GM19023 (cell line): ENCODE measurements at regions not wholly inside any gene's neighbourhood (a gene's known extent, or its start where the extent isn't known, plus 50 kb on each side); places are given as distances from the start of the nearest gene placed in this dataset.
"Not testable (repeated sequence)": the region's sequence is repeated elsewhere in the genome, so short reads cannot be mapped to it uniquely, and the experiment has no call there.

ENCODE experiments used
- ATAC-seq: cut with Tn5 transposase; IDR thresholded peaks from one replicate; pipeline ENCODE4 v1.9.1; 2021; ENCODE audit warnings: mild to moderate bottlenecking, moderate library complexity; ENCODE audit not compliant: unreplicated experiment

- ATAC-seq = not testable (repeated sequence)
Observed at GRCh38 chr10:47711428-47711827, 52.0 kb downstream of the SYT15B start.

GRCh38 chr10:47710443-47710842, 52.9 kb downstream of the SYT15B start:
- not testable (repeated sequence) for ATAC-seq

- ATAC-seq = peak; percentile 96
Observed at GRCh38 chr10:47705698-47706414, 57.5 kb downstream of the SYT15B start.

- not testable (repeated sequence) for ATAC-seq
Observed at GRCh38 chr10:47701285-47701684, 62.1 kb downstream of the SYT15B start.

GRCh38 chr10:47699854-47700253, 63.5 kb downstream of the SYT15B start:
- not testable (repeated sequence) for ATAC-seq

GRCh38 chr10:47696170-47696569, 67.2 kb downstream of the SYT15B start:
- ATAC-seq = not testable (repeated sequence)

- ATAC-seq = not testable (repeated sequence)
Observed at GRCh38 chr10:47695149-47695548, 68.2 kb downstream of the SYT15B start.

GRCh38 chr10:47690304-47690703, 73.1 kb downstream of the SYT15B start:
- not testable (repeated sequence) for ATAC-seq

GRCh38 chr10:47683826-47684475, 79.4 kb downstream of the SYT15B start:
- not testable (repeated sequence) for ATAC-seq

GRCh38 chr10:47681638-47681990, 81.8 kb downstream of the SYT15B start:
- not testable (repeated sequence) for ATAC-seq

- ATAC-seq = not testable (repeated sequence)
Observed at GRCh38 chr10:47680848-47681637, 82.3 kb downstream of the SYT15B start.

GRCh38 chr10:47676102-47676501, 87.3 kb downstream of the SYT15B start:
- not testable (repeated sequence) for ATAC-seq

- ATAC-seq = not testable (repeated sequence)
Observed at GRCh38 chr10:47675577-47675976, 87.8 kb downstream of the SYT15B start.

GRCh38 chr10:47673128-47673527, 90.3 kb downstream of the SYT15B start:
- ATAC-seq = not testable (repeated sequence)

- not testable (repeated sequence) for ATAC-seq
Observed at GRCh38 chr10:47670857-47671256, 92.5 kb downstream of the SYT15B start.

GRCh38 chr10:47661955-47662577, 101.3 kb downstream of the SYT15B start:
- not testable (repeated sequence) for ATAC-seq

- not testable (repeated sequence) for ATAC-seq
Observed at GRCh38 chr10:47656732-47657131, 106.7 kb downstream of the SYT15B start.

- ATAC-seq = not testable (repeated sequence)
Observed at GRCh38 chr10:47654161-47654560, 109.2 kb downstream of the SYT15B start.

GRCh38 chr10:47648594-47648993, 114.8 kb downstream of the SYT15B start:
- ATAC-seq = not testable (repeated sequence)

GRCh38 chr10:47647523-47648101, 115.8 kb downstream of the SYT15B start:
- not testable (repeated sequence) for ATAC-seq
